Aorta (tissue), 5 donors: ENCODE measurements at regions not wholly inside any gene's neighbourhood (a gene's known extent, or its start where the extent isn't known, plus 50 kb on each side); places are given as distances from the start of the nearest gene placed in this dataset.

Source experiments
- ATAC-seq: fragments of 200-7000 bp; cut with Tn5 transposase; one replicate; pipeline ENCODE4 v1.9.1; 2022; ENCODE audit warnings: moderate library complexity; ENCODE audit not compliant: low FRiP score
- DNase-seq, 2 donors: peaks; one replicate each; pipeline ENCODE4 v3.0.0-alpha.2; 2020
- H3K27ac ChIP-seq, 2 donors: one replicate each; pipeline ENCODE4 v1.5.1; 2013; ENCODE audit warnings: low read length in 2 of 2, mild to moderate bottlenecking in 2 of 2, moderate library complexity in 2 of 2, control low read depth in 1 of 2, inconsistent platforms in 1 of 2, low read depth in 1 of 2
- H3K27me3 ChIP-seq, 2 donors: one replicate each; pipeline ENCODE4 v1.6.1; 2013; ENCODE audit warnings: control low read depth in 1 of 2, low read length in 1 of 2, mild to moderate bottlenecking in 1 of 2, moderate library complexity in 1 of 2; ENCODE audit not compliant: insufficient read depth in 2 of 2, control insufficient read depth in 1 of 2
- H3K36me3 ChIP-seq, 2 donors: one replicate each; pipeline ENCODE4 v1.6.1; 2013; ENCODE audit warnings: control low read depth in 1 of 2, low read length in 1 of 2, mild to moderate bottlenecking in 1 of 2; ENCODE audit not compliant: insufficient read depth in 2 of 2, control insufficient read depth in 1 of 2
- H3K4me1 ChIP-seq, 2 donors: one replicate each; pipeline ENCODE4 v1.6.1; 2013; ENCODE audit warnings: low read length in 2 of 2, control low read depth in 1 of 2, mild to moderate bottlenecking in 1 of 2, moderate library complexity in 1 of 2; ENCODE audit not compliant: insufficient read depth in 2 of 2, control insufficient read depth in 1 of 2
- H3K4me3 ChIP-seq, 2 donors: one replicate each; pipeline ENCODE4 v1.5.1; 2013; ENCODE audit warnings: low read length in 2 of 2, control low read depth in 1 of 2, mild to moderate bottlenecking in 1 of 2
- H3K9me3 ChIP-seq: one replicate; pipeline ENCODE4 v1.6.1; 2013; ENCODE audit warnings: mild to moderate bottlenecking, low read length; ENCODE audit not compliant: control insufficient read depth
- WGBS, 2 donors: extraction: QIAGEN DNeasy Blood & Tissue Kit; methylation state at CpG; one replicate each; pipeline ENCODE4 v1.1.7; 2013; 5-methylcytosine and 5-hydroxymethylcytosine counted together
- intact Hi-C, 2 donors: fragments of 100-400 bp; cut with DNase I; formaldehyde crosslinking; loops; one replicate each; pipeline versions ENCODE4 v1.14.2 to v1.15.0; 2022
- donor health status: healthy with polysubstance abuse.
- donor health status: Bipolar disorder and iron deficiency.
- donor health status: DM: no; HTN: no; CAD: no.
- donor health status: DM: no; HTN: no; CAD: no.
- donor health status: DM: yes; HTN: yes; CAD: no.

GRCh38 chr14:98684468-98684867 is 587.5 kb downstream of the BCL11B start:
- DNase-seq (no peak), ATAC-seq (no peak)
- WGBS, 2 donors, result 78 to 81% methylated on average over 4 of the region's 4 CpGs
- Histone ChIP-seq H3K36me3 (no peaks in the 10 kb centered on the region), H3K27me3 (no peaks in the 10 kb centered on the region), H3K27ac (no peak overlapping the region), H3K4me3 (no peak overlapping the region), H3K4me1 (no peaks in the 10 kb centered on the region), H3K9me3 (no peaks in the 10 kb centered on the region)
- intact Hi-C loops, result no loop called here

GRCh38 chr14:98685725-98686124 is 586.3 kb downstream of the BCL11B start:
- intact Hi-C loops, result no loop called here
- no peak overlapping the region for H3K4me3 ChIP-seq
- no peaks in the 10 kb centered on the region for H3K36me3 ChIP-seq
- H3K9me3 ChIP-seq, result no peaks in the 10 kb centered on the region
- H3K4me1 ChIP-seq, result no peaks in the 10 kb centered on the region
- no peak for ATAC-seq
- no peak for DNase-seq
- 82% methylated on average over 6 of the region's 6 CpGs for WGBS, 2 donors
- no peak overlapping the region for H3K27ac ChIP-seq
- no peaks in the 10 kb centered on the region for H3K27me3 ChIP-seq

DNA sequence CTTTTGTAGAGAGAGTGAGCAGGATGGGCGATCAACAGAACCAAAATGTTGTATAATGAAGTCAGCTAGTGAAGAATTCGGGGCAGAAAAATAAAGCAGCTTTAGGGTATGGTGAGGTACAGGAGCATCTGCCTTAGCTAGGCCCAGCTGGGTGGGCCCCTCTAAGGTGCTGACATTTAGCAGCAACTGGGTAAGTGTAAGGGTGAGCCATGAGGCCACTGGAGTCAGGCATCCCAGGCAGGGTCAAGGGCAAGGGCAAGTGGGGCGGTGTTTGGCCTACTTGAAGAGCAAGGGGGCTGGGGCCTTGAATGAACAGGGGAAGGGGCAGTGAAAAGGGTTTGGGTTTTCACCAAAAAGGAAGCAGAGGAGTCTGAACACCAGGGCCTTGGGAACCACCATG is 583.6 kb downstream of the BCL11B start:
- Histone ChIP-seq H3K9me3 (peaks cover 1% of the 10 kb centered on the region), H3K4me1 (no peaks in the 10 kb centered on the region), H3K4me3 (no peak overlapping the region), H3K27ac (no peak overlapping the region), H3K27me3 (no peaks in the 10 kb centered on the region), H3K36me3 (no peaks in the 10 kb centered on the region)
- DNase-seq (no peak), ATAC-seq (no peak)
- intact Hi-C loops, result no loop called here
- whole genome bisulfite sequencing, 2 donors, result 81 to 97% methylated on average over 3 of the region's 3 CpGs

- Histone ChIP-seq H3K4me1 (no peaks in the 10 kb centered on the region), H3K27ac (no peak overlapping the region), H3K4me3 (no peak overlapping the region), H3K36me3 (no peaks in the 10 kb centered on the region), H3K27me3 (no peaks in the 10 kb centered on the region), H3K9me3 (peaks cover 1% of the 10 kb centered on the region)
- DNase-seq, result no peak
- WGBS, 2 donors, result 50 to 54% methylated on average over 3 of the region's 3 CpGs
- intact Hi-C loops, result no loop called here
- ATAC-seq, result no peak
Measured at GRCh38 chr14:98689951-98690350, 582.0 kb downstream of the BCL11B start.

- Histone ChIP-seq H3K9me3 (peaks cover 4% of the 10 kb centered on the region), H3K27ac (no peak overlapping the region), H3K4me3 (no peak overlapping the region), H3K36me3 (no peaks in the 10 kb centered on the region), H3K4me1 (no peaks in the 10 kb centered on the region), H3K27me3 (peaks cover 0 to 2% of the 10 kb centered on the region in 2 donors)
- no peak for DNase-seq
- intact Hi-C loops, result no loop called here
- no peak for ATAC-seq
- WGBS, 2 donors, result 67 to 68% methylated on average over 5 of the region's 5 CpGs
Measured at GRCh38 chr14:98692832-98693231, 579.2 kb downstream of the BCL11B start.

- intact Hi-C loops, result no loop called here
- Histone ChIP-seq H3K36me3 (no peaks in the 10 kb centered on the region), H3K9me3 (peaks cover 4% of the 10 kb centered on the region), H3K27me3 (peaks cover 0 to 2% of the 10 kb centered on the region in 2 donors), H3K4me3 (no peak overlapping the region), H3K4me1 (no peaks in the 10 kb centered on the region), H3K27ac (no peak overlapping the region)
- ATAC-seq, result no peak
- DNase-seq, result no peak
Measured at GRCh38 chr14:98694541-98694940, 577.5 kb downstream of the BCL11B start.

DNA sequence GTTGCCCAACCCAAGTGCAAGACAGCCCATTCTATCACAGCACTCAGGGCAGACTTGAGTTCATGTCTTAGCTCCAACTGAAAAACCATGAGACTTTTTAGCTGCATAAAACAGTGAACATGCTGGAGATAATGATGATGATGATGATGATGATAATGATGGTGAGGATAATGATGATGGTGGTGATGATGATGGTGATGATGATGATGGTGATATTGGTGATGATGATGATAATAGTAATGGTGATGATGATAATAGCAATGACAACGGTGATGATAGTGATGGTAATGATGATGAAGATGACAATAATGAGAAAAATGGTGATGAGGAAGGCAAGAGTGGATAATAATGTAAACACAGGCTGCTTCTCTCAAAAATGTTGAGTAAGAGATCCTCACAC is 576.2 kb downstream of the BCL11B start:
- peaks cover 0 to 2% of the 10 kb centered on the region in 2 donors for H3K27me3 ChIP-seq
- H3K4me3 ChIP-seq, result no peak overlapping the region
- ATAC-seq, result no peak
- no peaks in the 10 kb centered on the region for H3K36me3 ChIP-seq
- WGBS, 2 donors, result 80 to 88% methylated on average over 1 of the region's 1 CpG
- intact Hi-C loops, result no loop called here
- H3K27ac ChIP-seq, result no peak overlapping the region
- no peak for DNase-seq
- no peaks in the 10 kb centered on the region for H3K4me1 ChIP-seq
- peaks cover 4% of the 10 kb centered on the region for H3K9me3 ChIP-seq

- H3K27me3 ChIP-seq, result peaks cover 0 to 2% of the 10 kb centered on the region in 2 donors
- intact Hi-C loops, result no loop called here
- WGBS, 2 donors, result 80% methylated on average over 3 of the region's 3 CpGs
- no peak overlapping the region for H3K27ac ChIP-seq
- peaks cover 2% of the 10 kb centered on the region for H3K9me3 ChIP-seq
- H3K4me1 ChIP-seq, result no peaks in the 10 kb centered on the region
- no peak for ATAC-seq
- H3K4me3 ChIP-seq, result no peak overlapping the region
- no peak for DNase-seq
- H3K36me3 ChIP-seq, result no peaks in the 10 kb centered on the region
Measured at GRCh38 chr14:98698341-98698740, 573.7 kb downstream of the BCL11B start.

- DNase-seq (no peak), ATAC-seq (no peak)
- Histone ChIP-seq H3K4me3 (no peak overlapping the region), H3K27ac (no peak overlapping the region), H3K27me3 (no peaks in the 10 kb centered on the region), H3K36me3 (no peaks in the 10 kb centered on the region), H3K9me3 (peaks cover 2% of the 10 kb centered on the region), H3K4me1 (no peaks in the 10 kb centered on the region)
- 71 to 78% methylated on average over 3 of the region's 3 CpGs for WGBS, 2 donors
- intact Hi-C loops, result no loop called here
Measured at GRCh38 chr14:98700748-98701147, 571.2 kb downstream of the BCL11B start.
